Neuronal stem cell (in vitro differentiated cells): ENCODE measurements at regions not wholly inside any gene's neighbourhood (a gene's known extent, or its start where the extent isn't known, plus 50 kb on each side); places are given as distances from the start of the nearest gene placed in this dataset.

ENCODE experiments used
- DNase-seq: peaks from one replicate; pipeline ENCODE4 v3.0.0-alpha.2; 2013; ENCODE audit warnings: low spot score
- H2AFZ ChIP-seq: one replicate; pipeline ENCODE4 v1.6.1; 2013; ENCODE audit warnings: mild to moderate bottlenecking, low read length, inconsistent platforms
- H2AK5ac ChIP-seq: 2 replicates; pipeline ENCODE4 v1.6.1; 2013; ENCODE audit warnings: low read depth, mild to moderate bottlenecking, inconsistent platforms, low read length, moderate library complexity, mixed read lengths
- H2BK120ac ChIP-seq: 2 replicates; pipeline ENCODE4 v1.6.1; 2013; ENCODE audit warnings: low read depth, mild to moderate bottlenecking, inconsistent platforms, low read length, moderate library complexity, mixed read lengths
- H2BK12ac ChIP-seq: one replicate; pipeline ENCODE4 v1.6.1; 2013; ENCODE audit warnings: low read length, inconsistent platforms
- H2BK15ac ChIP-seq: 2 replicates; pipeline ENCODE4 v1.6.1; 2013; ENCODE audit warnings: mild to moderate bottlenecking, low read length, inconsistent platforms, mixed read lengths
- H2BK5ac ChIP-seq: one replicate; pipeline ENCODE4 v1.6.1; 2013; ENCODE audit warnings: inconsistent platforms, mild to moderate bottlenecking, low read length, moderate library complexity
- H3K14ac ChIP-seq: one replicate; pipeline ENCODE4 v1.6.1; 2013; ENCODE audit warnings: low read length, inconsistent platforms
- H3K18ac ChIP-seq: 2 replicates; pipeline ENCODE4 v1.6.1; 2013; ENCODE audit warnings: low read length, inconsistent platforms
- H3K23ac ChIP-seq: 2 replicates; pipeline ENCODE4 v1.6.1; 2013; ENCODE audit warnings: low read depth, mild to moderate bottlenecking, mixed read lengths, low read length, inconsistent platforms; ENCODE audit not compliant: poor library complexity
- H3K27ac ChIP-seq: replicated peaks from 3 replicates; pipeline ENCODE4 v1.5.1; 2013; ENCODE audit warnings: low read length, inconsistent platforms
- H3K27me3 ChIP-seq, 3 experiments: 2 replicates each; pipeline ENCODE4 v1.6.1; 2013; ENCODE audit warnings: low read length in 3 of 3, mild to moderate bottlenecking in 2 of 3, inconsistent platforms in 1 of 3, low read depth in 1 of 3, mixed read lengths in 1 of 3, moderate library complexity in 1 of 3; ENCODE audit not compliant: control insufficient read depth in 3 of 3, insufficient read depth in 3 of 3
- H3K36me3 ChIP-seq, 2 donors: replicated peaks in 1 of 2; 2 replicates each; pipeline ENCODE4 v1.6.1; 2013; ENCODE audit warnings: low read length in 2 of 2; ENCODE audit not compliant: control insufficient read depth in 2 of 2, insufficient read depth in 2 of 2
- H3K4ac ChIP-seq: 2 replicates; pipeline ENCODE4 v1.6.1; 2013; ENCODE audit warnings: inconsistent platforms, mild to moderate bottlenecking, low read length, moderate library complexity
- H3K4me1 ChIP-seq, 2 donors: 1 replicate in 1 of 2; 2 replicates in 1 of 2; pipeline ENCODE4 v1.6.1; 2013; ENCODE audit warnings: low read length in 2 of 2, low read depth in 1 of 2; ENCODE audit not compliant: control insufficient read depth in 2 of 2, insufficient read depth in 1 of 2
- H3K4me2 ChIP-seq: one replicate; pipeline ENCODE4 v1.6.1; 2013; ENCODE audit warnings: mild to moderate bottlenecking, low read length, inconsistent platforms; ENCODE audit not compliant: insufficient read depth, poor library complexity, severe bottlenecking
- H3K4me3 ChIP-seq, 2 donors: 2 replicates each; pipeline ENCODE4 v1.5.1; 2013; ENCODE audit warnings: low read length in 2 of 2, mild to moderate bottlenecking in 2 of 2, inconsistent platforms in 1 of 2, moderate library complexity in 1 of 2
- H3K79me1 ChIP-seq: one replicate; pipeline ENCODE4 v1.6.1; 2013; ENCODE audit warnings: low read depth, mild to moderate bottlenecking, inconsistent platforms, low read length, moderate library complexity
- H3K9ac ChIP-seq: one replicate; pipeline ENCODE4 v1.6.1; 2013; ENCODE audit warnings: mild to moderate bottlenecking, low read depth, low read length, inconsistent platforms; ENCODE audit not compliant: poor library complexity
- H3K9me3 ChIP-seq, 2 donors: replicated peaks in 1 of 2; 2 replicates each; pipeline versions ENCODE3 to v1.6.1; 2013; ENCODE audit warnings: low read length in 2 of 2, mild to moderate bottlenecking in 2 of 2, inconsistent platforms in 1 of 2, low read depth in 1 of 2, mixed read lengths in 1 of 2, moderate library complexity in 1 of 2; ENCODE audit not compliant: control insufficient read depth in 2 of 2, insufficient read depth in 1 of 2
- H4K8ac ChIP-seq: one replicate; pipeline ENCODE4 v1.6.1; 2013; ENCODE audit warnings: low read depth, mild to moderate bottlenecking, inconsistent platforms, low read length, moderate library complexity
- H4K91ac ChIP-seq: one replicate; pipeline ENCODE4 v1.6.1; 2013; ENCODE audit warnings: low read length, low read depth, mild to moderate bottlenecking, inconsistent platforms; ENCODE audit not compliant: poor library complexity
- WGBS, 2 donors: extraction: QIAGEN DNeasy Blood & Tissue Kit; methylation state at CpG; one replicate each; pipeline ENCODE4 v1.1.7; 2013; ENCODE audit warnings: missing lambda C conversion rate in 2 of 2, mixed read lengths in 1 of 2; ENCODE audit not compliant: insufficient read length in 2 of 2, insufficient replicate concordance in 1 of 2; ENCODE audit errors: extremely low coverage in 2 of 2; 5-methylcytosine and 5-hydroxymethylcytosine counted together

DNA sequence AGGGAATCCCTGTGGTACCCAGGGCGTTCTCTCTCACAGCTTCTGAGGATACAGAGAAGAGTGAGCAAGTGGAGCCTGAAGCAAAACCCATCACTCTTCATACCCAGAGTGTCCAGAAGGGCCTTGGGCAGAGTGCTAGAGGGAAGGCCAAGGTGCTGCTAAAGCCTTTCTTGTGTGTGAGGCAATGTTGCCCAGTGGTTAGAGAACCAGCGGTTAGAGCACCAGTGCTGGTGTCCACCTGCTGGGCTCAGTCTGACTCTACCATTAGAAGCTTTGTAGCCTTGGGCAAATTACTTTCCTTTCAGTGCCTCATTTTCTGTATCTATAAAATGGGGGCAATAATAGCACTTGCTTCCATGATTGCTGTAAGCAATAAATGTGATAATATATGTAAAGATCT lies 210.5 kb upstream of the SKOR2 start:
- WGBS, 2 donors: no CpG with 5 or more reads among the region's 2 CpGs
- H2BK120ac ChIP-seq: no peak overlapping the region
- H4K91ac ChIP-seq: no peak overlapping the region
- H3K9me3 ChIP-seq: no peaks in the 10 kb centered on the region
- no peak overlapping the region for H3K4ac ChIP-seq
- H3K79me1 ChIP-seq: no peaks in the 10 kb centered on the region
- H3K23ac ChIP-seq: no peak overlapping the region
- H4K8ac ChIP-seq: no peak overlapping the region
- H3K9ac ChIP-seq: no peak overlapping the region
- H3K18ac ChIP-seq: no peak overlapping the region
- H3K27ac ChIP-seq: no peak overlapping the region
- H3K4me2 ChIP-seq: no peak overlapping the region
- no peak overlapping the region for H2AK5ac ChIP-seq
- no peaks in the 10 kb centered on the region for H3K36me3 ChIP-seq
- no peak overlapping the region for H2BK5ac ChIP-seq
- H2AFZ ChIP-seq: no peak overlapping the region
- no peak overlapping the region for H3K4me3 ChIP-seq
- no peak overlapping the region for H3K14ac ChIP-seq
- no peak overlapping the region for H2BK12ac ChIP-seq
- H3K27me3 ChIP-seq: no peaks in the 10 kb centered on the region
- no peak overlapping the region for H2BK15ac ChIP-seq
- DNase-seq: no peak
- no peaks in the 10 kb centered on the region for H3K4me1 ChIP-seq

DNA sequence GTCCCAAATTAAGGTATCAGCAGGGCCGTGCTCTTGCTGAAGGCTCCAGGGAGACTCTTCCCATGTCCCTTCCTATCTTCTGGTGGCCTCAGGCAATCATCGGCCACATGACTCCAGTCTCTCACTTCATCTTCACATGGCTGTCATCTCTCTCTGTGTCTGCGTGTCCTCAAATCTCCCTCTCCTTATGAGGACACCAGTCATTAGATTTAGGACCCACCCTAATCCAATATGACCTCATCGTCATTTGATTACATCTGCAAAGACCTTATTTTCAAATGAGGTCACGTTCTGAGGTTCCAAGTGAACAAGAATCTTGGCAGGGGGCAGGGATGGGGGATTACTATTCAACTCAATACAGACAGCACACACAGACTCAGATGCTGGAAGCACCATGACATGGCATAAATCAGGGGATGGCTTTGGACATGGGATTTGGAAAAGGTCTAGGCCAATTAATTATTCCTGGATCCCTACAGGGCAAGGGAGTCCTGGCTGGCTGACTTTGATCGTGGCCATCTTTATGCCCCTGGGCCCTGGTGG lies 210.0 kb upstream of the SKOR2 start:
- Histone ChIP-seq H3K18ac (no peak overlapping the region), H2AK5ac (no peak overlapping the region), H3K27ac (no peak overlapping the region), H2BK12ac (no peak overlapping the region), H3K9me3 (no peaks in the 10 kb centered on the region), H4K91ac (no peak overlapping the region), H3K23ac (no peak overlapping the region), H3K36me3 (no peaks in the 10 kb centered on the region), H3K14ac (no peak overlapping the region), H3K27me3 (no peaks in the 10 kb centered on the region), H2AFZ (no peak overlapping the region), H3K4me1 (no peaks in the 10 kb centered on the region), H3K4ac (no peak overlapping the region), H2BK15ac (no peak overlapping the region), H2BK120ac (no peak overlapping the region), H4K8ac (no peak overlapping the region), H2BK5ac (no peak overlapping the region), H3K4me2 (no peak overlapping the region), H3K79me1 (no peaks in the 10 kb centered on the region), H3K4me3 (no peak overlapping the region), H3K9ac (no peak overlapping the region)
- no peak for DNase-seq
- WGBS, 2 donors: no CpG with 5 or more reads among the region's 6 CpGs

DNA sequence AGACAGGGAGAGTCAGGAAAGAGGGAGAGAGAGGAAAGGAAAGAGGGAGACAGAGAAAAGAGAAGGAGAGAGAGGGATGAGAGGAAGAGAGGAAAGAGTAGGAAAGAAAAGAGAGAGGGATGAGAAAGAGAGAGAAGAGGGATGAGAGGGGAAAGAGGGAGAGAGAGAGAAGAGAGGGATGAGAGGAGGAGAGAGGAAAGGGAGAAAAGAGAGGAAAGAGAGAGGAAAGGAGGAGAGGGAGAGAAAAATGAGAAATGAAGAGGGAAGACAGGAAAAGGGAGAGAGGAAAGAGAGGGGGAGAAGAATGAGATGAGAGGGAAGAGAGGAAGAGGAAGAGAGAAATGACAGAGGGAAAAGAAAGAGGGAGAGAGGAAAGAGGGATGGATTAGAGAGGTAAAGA lies 207.0 kb upstream of the SKOR2 start:
- Histone ChIP-seq H2BK12ac (no peak overlapping the region), H2BK5ac (no peak overlapping the region), H3K4me2 (no peak overlapping the region), H3K79me1 (no peaks in the 10 kb centered on the region), H3K4me3 (no peak overlapping the region), H3K27ac (no peak overlapping the region), H3K36me3 (no peaks in the 10 kb centered on the region), H3K9me3 (no peaks in the 10 kb centered on the region), H3K9ac (no peak overlapping the region), H4K91ac (no peak overlapping the region), H3K4ac (no peak overlapping the region), H3K18ac (no peak overlapping the region), H2AFZ (no peak overlapping the region), H3K23ac (no peak overlapping the region), H3K4me1 (no peaks in the 10 kb centered on the region), H3K27me3 (no peaks in the 10 kb centered on the region), H2BK120ac (no peak overlapping the region), H2AK5ac (no peak overlapping the region), H4K8ac (no peak overlapping the region), H3K14ac (no peak overlapping the region), H2BK15ac (no peak overlapping the region)
- no peak for DNase-seq

DNA sequence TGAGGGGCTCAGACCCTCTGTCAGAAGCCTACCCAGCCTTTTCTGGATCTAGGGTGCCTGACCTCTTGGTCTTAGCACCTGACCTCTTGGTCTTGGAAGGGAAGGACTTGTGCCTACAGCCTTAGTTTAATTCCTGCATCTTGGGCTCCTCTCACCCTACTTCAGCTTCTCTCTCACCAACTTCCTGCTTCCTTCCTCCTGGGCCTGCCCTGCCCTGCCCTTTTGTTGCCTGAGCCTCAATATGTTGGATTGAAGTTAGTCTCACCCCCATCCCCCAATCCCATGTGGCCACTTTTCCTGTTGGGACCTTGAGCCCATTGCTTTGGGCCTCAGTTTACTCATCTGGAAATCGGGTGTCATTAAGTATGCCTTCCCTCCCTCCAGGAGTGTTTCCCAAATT lies 206.2 kb upstream of the SKOR2 start:
- Histone ChIP-seq H2BK12ac (no peak overlapping the region), H3K23ac (no peak overlapping the region), H3K36me3 (no peaks in the 10 kb centered on the region), H3K27ac (no peak overlapping the region), H3K9ac (no peak overlapping the region), H2AFZ (no peak overlapping the region), H3K14ac (no peak overlapping the region), H3K4ac (no peak overlapping the region), H2BK5ac (no peak overlapping the region), H2BK120ac (no peak overlapping the region), H3K79me1 (no peaks in the 10 kb centered on the region), H2BK15ac (no peak overlapping the region), H2AK5ac (no peak overlapping the region), H4K91ac (no peak overlapping the region), H3K4me1 (no peaks in the 10 kb centered on the region), H3K4me3 (no peak overlapping the region), H4K8ac (no peak overlapping the region), H3K4me2 (no peak overlapping the region), H3K9me3 (no peaks in the 10 kb centered on the region), H3K18ac (no peak overlapping the region), H3K27me3 (no peaks in the 10 kb centered on the region)
- DNase-seq: no peak
- WGBS, 2 donors: no CpG with 5 or more reads among the region's 1 CpG
